Ovary (tissue), 3 donors: ENCODE measurements at regions not wholly inside any gene's neighbourhood (a gene's known extent, or its start where the extent isn't known, plus 50 kb on each side); places are given as distances from the start of the nearest gene placed in this dataset.

ENCODE experiments used
- CTCF ChIP-seq, 3 donors: fragments of 450-650 bp in 2 of 3; fragments of 200-600 bp in 1 of 3; IDR thresholded peaks; one replicate each; pipeline versions ENCODE4 v1.5.1 to v1.8.0; 2016 to 2022; ENCODE audit warnings: antibody characterized with exemption in 3 of 3, mild to moderate bottlenecking in 1 of 3
- EP300 ChIP-seq: sonication (generic); formaldehyde crosslinking; IDR thresholded peaks from one replicate; pipeline ENCODE4 v1.6.1; 2017; ENCODE audit warnings: antibody characterized with exemption
- POLR2A ChIP-seq: fragments of 450-650 bp; IDR thresholded peaks from one replicate; pipeline ENCODE4 v1.6.1; 2017; ENCODE audit warnings: antibody characterized with exemption, mild to moderate bottlenecking, moderate library complexity
- donor health status: DM: no; HTN: no; CAD: no.

GRCh38 chr16:80350061-80350460 lies 190.7 kb upstream of the DYNLRB2 start:
- TF ChIP-seq EP300: no peak
- no peak for TF ChIP-seq CTCF (IDR thresholded peaks at IDR 0.05)
- no peak for TF ChIP-seq POLR2A
